ENCODE measurements at regions not wholly inside any gene's neighbourhood (a gene's known extent, or its start where the extent isn't known, plus 50 kb on each side); places are given as distances from the start of the nearest gene placed in this dataset.
"Not testable (repeated sequence)": the region's sequence is repeated elsewhere in the genome, so short reads cannot be mapped to it uniquely, and the experiment has no call there.

DNA sequence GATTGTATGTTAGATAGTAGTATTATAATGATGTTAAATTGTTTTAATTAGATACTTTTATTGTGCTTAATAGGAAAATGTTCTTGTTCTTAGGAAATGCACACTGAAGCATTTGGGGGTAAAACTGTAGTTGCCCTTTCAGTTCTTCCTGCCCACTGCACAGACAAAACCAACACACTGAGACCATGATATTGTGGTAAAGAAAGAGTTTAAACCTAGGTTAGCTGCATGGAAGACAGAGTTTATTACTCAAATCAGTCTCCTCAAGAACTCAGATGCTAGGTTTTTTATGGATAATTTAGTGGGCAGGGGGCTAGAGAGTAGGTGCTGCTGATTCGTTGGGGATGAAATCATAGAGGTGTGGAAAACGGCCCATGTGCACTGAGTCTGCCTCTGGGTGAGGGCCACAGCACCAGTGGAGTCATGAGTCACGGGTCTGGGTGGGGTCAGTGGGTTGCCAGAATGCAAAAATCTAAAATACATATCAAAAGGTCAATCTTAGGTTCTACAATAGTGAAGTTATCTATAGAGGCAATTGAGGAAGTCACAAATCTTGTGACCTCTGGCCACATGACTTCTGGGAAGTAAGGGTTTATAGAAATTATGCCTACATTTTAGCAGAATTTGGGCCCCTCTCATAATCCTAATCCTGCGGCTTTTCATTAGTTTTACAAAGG, 124.8 kb upstream of the FOXN2 start:
- no peak for ATAC-seq
- no peaks in the 10 kb centered on the region for H3K36me3 Mint-ChIP-seq (ENCODE audit: insufficient read depth)
- no peak overlapping the region for H3K4me3 Mint-ChIP-seq
- no peaks in the 10 kb centered on the region for H3K27me3 Mint-ChIP-seq (ENCODE audit: low read depth)
- no peaks in the 10 kb centered on the region for H3K9me3 Mint-ChIP-seq
- no peak for DNase-seq
- H3K4me1 Mint-ChIP-seq (ENCODE audit: low read depth), result no peaks in the 10 kb centered on the region

DNA sequence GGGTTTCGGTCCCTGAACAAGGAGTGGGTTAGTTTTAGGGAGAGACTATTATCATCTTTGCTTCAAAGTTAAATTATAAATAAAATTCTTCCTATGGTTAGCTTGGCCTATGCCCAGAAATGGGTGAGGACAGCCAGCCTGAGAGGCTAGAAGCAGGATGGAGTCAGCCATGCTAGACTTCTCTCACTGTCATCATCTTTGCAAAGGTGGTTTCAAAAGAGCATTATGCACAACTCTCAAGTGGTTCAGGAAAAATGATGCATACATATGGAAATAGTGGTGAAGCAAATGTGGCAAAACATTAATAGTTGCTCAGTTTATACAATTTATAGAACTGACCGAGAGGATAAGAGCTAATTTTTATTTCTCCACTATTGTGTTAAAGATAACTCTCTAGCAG, 124.3 kb upstream of the FOXN2 start:
- H3K4me3 Mint-ChIP-seq, result no peak overlapping the region
- no peaks in the 10 kb centered on the region for H3K9me3 Mint-ChIP-seq
- no peaks in the 10 kb centered on the region for H3K27me3 Mint-ChIP-seq (ENCODE audit: low read depth)
- H3K36me3 Mint-ChIP-seq (ENCODE audit: insufficient read depth), result no peaks in the 10 kb centered on the region
- DNase-seq, result no peak
- ATAC-seq, result no peak
- H3K4me1 Mint-ChIP-seq (ENCODE audit: low read depth), result no peaks in the 10 kb centered on the region

DNA sequence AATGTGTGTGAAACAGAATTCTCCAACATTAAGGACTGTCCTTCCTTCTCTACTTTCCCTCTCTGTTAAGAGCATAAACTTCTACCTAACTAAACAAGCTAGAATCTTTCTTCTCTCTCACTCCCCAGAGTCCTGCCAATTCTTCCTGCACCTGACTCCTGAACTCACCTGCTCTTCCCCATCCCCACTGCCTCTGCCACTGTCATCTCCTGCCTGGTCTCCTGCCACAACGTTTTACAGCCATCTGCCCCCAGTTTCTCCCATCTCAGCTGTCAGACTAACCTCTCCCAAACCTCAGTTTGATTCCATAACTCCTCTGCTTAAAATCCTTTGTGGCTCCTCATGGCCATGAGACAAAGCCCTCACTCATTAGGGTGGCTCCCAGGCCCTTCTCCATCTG, 119.8 kb upstream of the FOXN2 start:
- ATAC-seq (no peak), DNase-seq (no peak)
- Mint-ChIP-seq H3K9me3 (no peaks in the 10 kb centered on the region), H3K36me3 (ENCODE audit: insufficient read depth) (no peaks in the 10 kb centered on the region), H3K4me1 (ENCODE audit: low read depth) (no peaks in the 10 kb centered on the region), H3K27me3 (ENCODE audit: low read depth) (no peaks in the 10 kb centered on the region), H3K4me3 (no peak overlapping the region)

DNA sequence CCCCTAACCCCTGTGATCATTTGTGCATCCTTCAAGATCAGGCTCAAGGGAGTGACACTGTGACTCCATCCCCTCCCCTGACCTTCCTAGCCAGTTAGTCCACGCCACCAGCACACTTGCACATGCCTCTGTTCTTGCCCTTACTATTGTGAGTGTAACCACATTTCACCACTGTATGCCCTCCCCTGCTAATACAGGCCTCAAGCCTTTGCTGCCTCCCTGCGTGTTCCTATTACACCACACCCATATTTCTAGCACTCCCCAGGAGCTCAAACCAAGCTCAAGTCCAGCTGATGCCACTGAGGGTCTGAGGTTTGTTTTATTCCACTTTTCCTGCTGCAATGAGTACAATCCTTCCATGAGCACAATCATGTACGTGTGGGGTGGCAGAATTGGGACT, 119.3 kb upstream of the FOXN2 start:
- Mint-ChIP-seq H3K27me3 (ENCODE audit: low read depth) (no peaks in the 10 kb centered on the region), H3K36me3 (ENCODE audit: insufficient read depth) (no peaks in the 10 kb centered on the region), H3K4me1 (ENCODE audit: low read depth) (no peaks in the 10 kb centered on the region), H3K4me3 (no peak overlapping the region), H3K9me3 (no peaks in the 10 kb centered on the region)
- no peak for ATAC-seq
- no peak for DNase-seq

DNA sequence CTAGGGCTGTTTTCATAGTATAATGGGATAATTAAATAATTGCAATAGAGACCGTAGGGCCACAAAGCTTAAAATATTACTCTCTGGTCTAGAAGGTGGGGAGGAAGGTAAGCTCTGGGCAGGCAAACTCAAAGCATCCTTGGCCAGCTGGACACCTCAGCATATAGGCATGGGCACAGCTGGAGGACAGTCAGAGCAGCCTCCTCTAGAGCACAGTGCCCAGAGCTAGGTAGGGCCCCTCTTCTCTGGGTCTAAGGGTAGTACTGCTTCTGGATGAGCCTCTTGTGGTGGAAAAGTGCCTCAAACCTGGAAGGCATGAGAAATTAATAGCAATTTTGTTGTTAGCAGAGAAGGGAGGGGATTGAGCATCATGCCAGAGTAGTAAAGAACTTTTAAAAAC, 116.9 kb upstream of the FOXN2 start:
- Mint-ChIP-seq H3K9me3 (no peaks in the 10 kb centered on the region), H3K36me3 (ENCODE audit: insufficient read depth) (no peaks in the 10 kb centered on the region), H3K4me1 (ENCODE audit: low read depth) (no peaks in the 10 kb centered on the region), H3K4me3 (no peak overlapping the region), H3K27me3 (ENCODE audit: low read depth) (no peaks in the 10 kb centered on the region)
- no peak for ATAC-seq
- DNase-seq, result no peak

DNA sequence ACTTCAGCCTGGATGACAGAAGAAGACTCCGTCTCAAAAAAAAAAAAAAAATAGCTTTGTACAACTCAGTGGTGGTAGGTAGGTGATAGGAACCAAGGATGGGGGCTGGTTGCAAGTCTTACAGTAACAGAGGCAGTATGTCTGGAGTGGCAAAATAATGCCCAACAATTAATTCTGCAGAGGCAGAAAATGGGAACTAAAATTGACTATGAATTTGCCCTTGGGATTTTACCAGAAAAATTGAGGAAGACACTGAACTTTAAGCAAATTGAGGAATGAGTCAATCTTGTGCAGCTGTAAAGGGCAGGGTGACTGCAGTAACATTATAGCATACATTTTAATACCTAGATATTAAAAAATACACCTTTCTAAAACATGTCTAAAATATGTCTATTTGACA, 116.1 kb upstream of the FOXN2 start:
- DNase-seq (no peak), ATAC-seq (no peak)
- no peak overlapping the region for H3K4me3 Mint-ChIP-seq
- H3K36me3 Mint-ChIP-seq (ENCODE audit: insufficient read depth), result no peaks in the 10 kb centered on the region
- no peaks in the 10 kb centered on the region for H3K27me3 Mint-ChIP-seq (ENCODE audit: low read depth)
- no peaks in the 10 kb centered on the region for H3K9me3 Mint-ChIP-seq
- H3K4me1 Mint-ChIP-seq (ENCODE audit: low read depth), result no peaks in the 10 kb centered on the region

DNA sequence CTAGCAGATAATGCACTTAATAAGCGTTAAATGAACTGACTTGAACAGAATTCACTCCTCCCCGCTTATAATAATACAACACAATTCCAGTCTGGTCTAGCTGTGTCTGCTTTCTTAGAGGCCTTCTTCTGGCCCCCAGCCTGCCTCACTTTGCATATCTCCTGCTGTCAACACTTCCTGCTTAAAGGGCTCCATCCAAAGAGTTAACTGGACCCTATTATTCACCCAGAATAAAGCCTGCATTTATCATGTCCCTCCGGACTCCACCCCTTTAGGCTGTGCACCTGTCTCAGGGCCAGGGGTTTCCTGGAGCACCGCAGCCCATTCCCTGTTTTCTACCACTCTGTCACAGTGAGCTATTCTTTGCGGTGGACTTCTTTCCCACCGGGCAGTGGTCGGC, 115.4 kb upstream of the FOXN2 start:
- ATAC-seq, result no peak
- Mint-ChIP-seq H3K27me3 (ENCODE audit: low read depth) (no peaks in the 10 kb centered on the region), H3K36me3 (ENCODE audit: insufficient read depth) (no peaks in the 10 kb centered on the region), H3K4me3 (no peak overlapping the region), H3K4me1 (ENCODE audit: low read depth) (no peaks in the 10 kb centered on the region), H3K9me3 (no peaks in the 10 kb centered on the region)
- no peak for DNase-seq

DNA sequence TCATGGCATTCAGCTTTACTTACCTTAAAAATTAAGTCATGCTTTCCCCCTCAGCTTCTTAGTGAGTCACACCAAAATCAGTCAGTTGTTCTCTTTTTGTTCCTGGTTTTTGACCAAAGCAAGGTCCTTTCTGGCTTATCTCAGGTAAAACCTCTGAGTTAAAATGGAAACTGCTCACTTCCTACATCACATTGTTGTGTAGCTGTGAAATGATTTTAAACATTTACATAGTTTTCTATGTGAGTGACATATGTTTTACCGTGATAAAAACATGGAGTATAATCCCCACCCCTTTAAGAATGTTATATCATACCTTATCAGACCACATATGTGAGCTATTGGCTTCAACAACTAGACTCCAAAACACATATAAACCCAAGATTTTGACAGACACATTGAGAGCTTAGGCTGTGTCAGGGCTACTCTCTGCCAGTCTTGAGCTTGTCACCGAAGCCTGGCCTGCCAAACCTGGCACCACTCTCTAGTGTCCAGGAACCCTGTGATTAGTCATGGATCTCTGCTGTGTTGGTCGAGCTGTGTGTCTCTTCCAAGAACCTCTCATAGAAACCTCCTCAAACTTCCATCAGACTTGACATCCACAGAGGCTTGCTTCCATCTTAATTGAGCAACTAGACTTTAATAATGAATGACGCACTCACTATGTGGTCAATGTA, 113.7 kb upstream of the FOXN2 start:
- ATAC-seq (no peak), DNase-seq (no peak)
- Mint-ChIP-seq H3K4me3 (no peak overlapping the region), H3K27me3 (ENCODE audit: low read depth) (no peaks in the 10 kb centered on the region), H3K36me3 (ENCODE audit: insufficient read depth) (no peaks in the 10 kb centered on the region), H3K9me3 (no peaks in the 10 kb centered on the region), H3K4me1 (ENCODE audit: low read depth) (peaks cover 1% of the 10 kb centered on the region)

DNA sequence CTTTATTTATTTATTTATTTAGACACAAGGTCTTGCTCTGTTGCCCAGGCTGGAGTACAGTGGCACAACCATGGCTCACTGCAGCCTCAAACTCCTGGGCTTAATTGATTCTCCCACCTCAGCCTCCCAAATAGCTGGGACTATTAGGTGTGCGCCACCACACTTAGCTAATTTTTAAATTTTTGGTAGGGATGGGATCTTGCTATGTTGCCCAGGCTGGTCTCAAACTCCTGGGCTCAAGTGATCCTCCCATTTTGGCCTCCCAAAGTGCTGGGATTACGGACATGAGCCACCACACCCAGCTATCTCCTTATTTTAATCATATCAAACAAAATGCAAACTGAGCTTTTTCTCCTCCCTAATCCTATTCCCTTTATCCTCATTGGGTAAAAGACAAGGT, 113.0 kb upstream of the FOXN2 start:
- H3K36me3 Mint-ChIP-seq (ENCODE audit: insufficient read depth); H3K27me3 Mint-ChIP-seq (ENCODE audit: low read depth); H3K4me3 Mint-ChIP-seq; DNase-seq; H3K4me1 Mint-ChIP-seq (ENCODE audit: low read depth); H3K9me3 Mint-ChIP-seq; ATAC-seq: not testable (repeated sequence)

DNA sequence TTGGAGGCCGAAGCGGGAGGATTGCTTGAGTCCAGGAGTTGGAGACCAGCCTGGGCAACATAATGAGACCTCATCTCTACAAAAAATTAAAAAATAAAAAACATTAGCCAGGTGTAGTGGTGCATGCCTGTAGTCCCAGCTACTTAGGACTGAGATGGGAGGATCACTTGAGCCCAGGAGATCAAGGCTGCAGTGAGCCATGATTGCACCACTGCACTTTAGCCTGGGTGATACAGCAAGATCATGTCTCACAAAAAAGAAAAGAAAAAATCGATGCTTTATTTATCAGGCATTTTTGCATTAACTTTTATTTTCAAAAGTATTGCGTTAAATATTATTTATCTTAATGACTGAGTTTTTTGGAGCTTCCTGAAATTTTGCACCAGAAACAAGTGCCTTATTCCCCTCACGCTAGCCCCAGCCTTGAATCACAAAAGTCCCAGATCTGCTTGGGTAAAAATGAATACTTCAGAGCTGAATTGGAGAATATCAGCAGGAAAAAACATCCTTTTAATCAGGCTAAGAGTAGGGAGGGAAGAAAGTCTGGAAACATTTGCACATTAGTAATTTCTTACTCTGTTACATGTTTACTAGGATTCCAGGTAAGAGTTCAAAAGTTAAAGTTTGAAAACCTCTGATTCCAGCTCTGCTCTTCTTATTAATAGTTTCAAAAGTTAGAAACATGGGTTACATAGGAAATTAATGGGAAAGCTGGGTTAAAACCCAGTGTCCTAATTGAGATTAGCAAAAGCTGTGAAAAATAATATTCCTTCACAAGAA, 111.4 kb upstream of the FOXN2 start:
- H3K27me3 Mint-ChIP-seq (ENCODE audit: low read depth), result no peaks in the 10 kb centered on the region
- H3K36me3 Mint-ChIP-seq (ENCODE audit: insufficient read depth), result no peaks in the 10 kb centered on the region
- H3K4me1 Mint-ChIP-seq (ENCODE audit: low read depth), result peaks cover 1% of the 10 kb centered on the region
- ATAC-seq (no peak), DNase-seq (no peak)
- H3K4me3 Mint-ChIP-seq, result no peak overlapping the region
- no peaks in the 10 kb centered on the region for H3K9me3 Mint-ChIP-seq

DNA sequence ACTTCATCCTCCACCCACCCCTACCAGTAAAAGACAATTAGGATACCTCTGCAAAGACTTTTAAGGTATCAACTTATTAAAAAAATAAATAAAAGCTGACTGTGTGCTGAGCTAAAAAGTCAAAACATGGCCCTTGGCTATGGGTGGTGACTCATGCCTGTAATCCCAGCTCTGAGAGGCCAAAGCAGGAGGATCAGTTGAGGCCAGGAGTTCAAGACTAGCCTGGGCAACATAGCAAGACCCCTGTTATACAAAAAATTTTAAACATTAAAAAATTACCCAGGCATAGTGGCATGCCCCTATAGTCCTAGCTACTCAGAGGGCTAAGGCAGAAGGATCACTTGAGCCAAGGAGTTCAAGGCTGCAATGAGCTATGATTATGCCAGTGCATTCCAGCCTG, 110.8 kb upstream of the FOXN2 start:
- no peak for ATAC-seq
- Mint-ChIP-seq H3K4me1 (ENCODE audit: low read depth) (peaks cover 1% of the 10 kb centered on the region), H3K9me3 (no peaks in the 10 kb centered on the region), H3K27me3 (ENCODE audit: low read depth) (no peaks in the 10 kb centered on the region), H3K36me3 (ENCODE audit: insufficient read depth) (no peaks in the 10 kb centered on the region), H3K4me3 (no peak overlapping the region)
- DNase-seq, result no peak

DNA sequence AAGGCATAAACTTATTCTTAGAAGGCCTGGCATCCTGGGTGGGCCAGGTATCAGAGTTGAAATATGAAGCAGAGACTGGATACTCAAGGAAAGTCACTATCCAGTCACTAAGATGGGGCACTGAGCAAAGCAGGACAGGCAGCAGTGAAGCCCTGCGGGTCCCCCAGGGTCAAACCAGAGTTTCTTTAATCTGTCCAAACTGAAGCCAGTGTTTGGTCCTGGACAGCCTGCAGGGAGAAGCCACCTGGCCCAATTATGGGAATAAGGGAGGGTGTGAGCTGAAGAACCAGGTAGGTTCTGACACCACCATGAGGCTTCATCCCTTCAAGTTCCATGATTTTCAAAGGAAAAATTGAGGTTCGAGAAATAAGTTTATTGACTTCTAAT, 109.7 kb upstream of the FOXN2 start:
- Mint-ChIP-seq H3K4me1 (ENCODE audit: low read depth) (peaks cover 1% of the 10 kb centered on the region), H3K9me3 (no peaks in the 10 kb centered on the region), H3K4me3 (no peak overlapping the region), H3K36me3 (ENCODE audit: insufficient read depth) (no peaks in the 10 kb centered on the region), H3K27me3 (ENCODE audit: low read depth) (no peaks in the 10 kb centered on the region)
- ATAC-seq (no peak), DNase-seq (no peak)

DNA sequence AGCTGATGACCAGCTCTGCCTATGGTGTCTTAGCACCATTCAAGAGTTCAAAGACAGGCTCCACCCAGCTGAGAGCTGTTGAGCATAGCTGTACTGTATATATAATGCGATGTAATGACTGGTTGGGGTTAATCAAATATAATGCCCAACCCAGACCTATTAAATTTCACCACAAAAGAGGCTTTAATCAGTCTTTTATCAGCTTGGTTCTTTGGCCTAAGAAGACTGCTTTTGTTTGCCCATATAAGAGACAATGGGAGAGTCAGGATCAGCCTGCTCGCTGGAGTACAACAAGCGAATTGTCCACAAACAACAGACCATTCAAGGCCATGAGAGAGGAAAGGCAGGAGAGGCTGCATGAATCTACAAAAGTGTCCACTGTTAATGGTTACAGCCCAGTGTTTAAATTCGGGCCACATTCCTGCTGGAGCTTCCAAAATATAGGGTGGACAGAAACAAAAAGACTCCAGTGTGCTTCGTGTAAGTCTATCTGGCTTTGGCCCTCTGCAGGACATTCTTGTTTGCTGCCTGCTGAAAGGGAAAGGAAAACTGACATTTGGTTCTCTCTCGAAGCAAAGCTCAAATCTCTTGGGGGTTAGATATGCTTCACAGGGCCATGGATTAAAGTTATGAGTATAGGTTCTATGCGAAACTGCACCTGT, 109.2 kb upstream of the FOXN2 start:
- peaks cover 1% of the 10 kb centered on the region for H3K4me1 Mint-ChIP-seq (ENCODE audit: low read depth)
- ATAC-seq (no peak), DNase-seq (no peak)
- H3K27me3 Mint-ChIP-seq (ENCODE audit: low read depth), result no peaks in the 10 kb centered on the region
- no peak overlapping the region for H3K4me3 Mint-ChIP-seq
- no peaks in the 10 kb centered on the region for H3K9me3 Mint-ChIP-seq
- no peaks in the 10 kb centered on the region for H3K36me3 Mint-ChIP-seq (ENCODE audit: insufficient read depth)

DNA sequence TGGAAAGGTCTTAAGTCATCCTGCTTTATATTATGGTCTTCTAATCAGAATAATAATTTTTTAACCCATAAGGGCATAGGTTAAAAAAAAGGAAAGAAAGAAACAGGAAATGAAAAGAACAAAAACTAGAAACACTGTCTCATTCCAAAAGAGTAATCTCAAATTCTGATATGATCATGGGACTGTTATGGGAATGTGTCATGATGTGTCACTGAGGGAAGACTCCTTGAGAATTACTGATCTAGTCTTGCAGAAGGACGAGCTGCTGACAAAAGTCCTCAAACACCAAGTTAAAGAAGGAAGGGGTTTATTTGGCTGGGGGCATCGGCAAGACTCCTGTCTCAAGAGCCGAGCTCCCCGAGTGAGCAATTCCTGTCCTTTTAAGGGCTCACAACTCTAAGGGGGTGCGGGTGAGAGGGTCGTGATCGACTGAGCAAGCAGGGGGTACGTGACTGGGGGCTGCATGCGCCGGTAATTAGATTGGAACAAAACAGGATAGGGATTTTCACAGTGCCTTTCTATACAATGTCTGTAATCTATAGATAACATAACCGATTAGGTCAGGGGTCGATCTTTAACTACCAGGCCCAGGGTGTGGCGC, 108.3 kb upstream of the FOXN2 start:
- not testable (repeated sequence) for H3K9me3 Mint-ChIP-seq; H3K4me3 Mint-ChIP-seq; H3K36me3 Mint-ChIP-seq (ENCODE audit: insufficient read depth); DNase-seq; ATAC-seq; H3K27me3 Mint-ChIP-seq (ENCODE audit: low read depth); H3K4me1 Mint-ChIP-seq (ENCODE audit: low read depth)

Data from activated T-cell treated with anti-CD3 and anti-CD28 coated beads, Interleukin-2, amount 50 U/mL, for 4 hours (primary cell).